ENCODE measurements at regions not wholly inside any gene's neighbourhood (a gene's known extent, or its start where the extent isn't known, plus 50 kb on each side); places are given as distances from the start of the nearest gene placed in this dataset.

DNA sequence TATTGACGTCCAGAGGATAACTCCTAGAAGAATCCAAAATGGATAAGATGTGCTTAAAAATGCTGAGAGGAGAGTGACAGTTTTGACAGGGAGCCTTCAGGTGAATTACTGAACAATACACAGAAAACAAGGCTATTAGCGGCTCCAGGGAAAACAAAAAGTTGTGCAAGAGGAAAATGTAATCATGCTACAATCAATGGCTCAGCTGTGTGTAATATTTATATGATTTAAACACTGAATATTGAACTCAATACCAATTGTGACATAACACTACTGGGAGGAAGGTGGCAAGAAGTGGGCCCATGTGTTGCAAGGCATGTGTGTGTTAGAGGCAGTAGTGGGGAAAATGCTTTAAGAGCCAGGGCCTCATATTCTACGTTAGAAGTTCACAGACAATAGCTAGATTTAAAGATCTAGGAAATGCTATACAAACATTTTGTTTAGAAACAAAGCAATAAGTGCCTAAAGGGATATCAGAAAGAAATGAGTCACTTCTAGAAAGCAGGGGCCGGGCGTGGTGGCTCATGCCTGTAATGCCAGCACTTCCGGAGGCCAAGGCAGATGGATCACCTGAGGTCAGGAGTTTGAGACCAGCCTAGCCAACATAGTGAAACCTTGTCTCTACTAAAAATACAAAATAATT lies 253.2 kb upstream of the IRX5 start:
- Mint-ChIP-seq H3K36me3 (no peaks in the 10 kb centered on the region), H3K4me3 (no peak overlapping the region), H3K27me3 (no peaks in the 10 kb centered on the region), H3K4me1 (ENCODE audit: low read depth in 2 of 2) (no peaks in the 10 kb centered on the region), H3K27ac (no peak overlapping the region), H3K9me3 (no peaks in the 10 kb centered on the region)
- ATAC-seq (no peak), DNase-seq (ENCODE audit: low spot score) (no peak)

DNA sequence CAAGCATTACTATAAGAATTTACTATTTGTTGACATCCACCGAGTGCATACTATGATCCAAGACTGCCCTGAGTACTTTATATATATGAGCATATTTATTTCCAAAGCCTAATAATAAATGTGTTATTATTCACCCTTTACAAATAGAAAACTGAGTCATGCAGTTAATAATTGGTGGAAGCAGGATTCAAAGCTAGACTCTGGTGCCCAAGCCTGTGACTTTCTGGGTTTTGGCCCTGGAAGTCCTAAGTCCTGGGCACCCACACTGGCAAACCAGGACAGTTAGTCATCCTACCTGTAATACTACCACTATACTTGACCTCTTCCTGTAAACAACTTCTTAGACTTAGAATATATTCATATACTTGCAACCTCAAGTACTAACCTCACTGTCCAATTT lies 257.4 kb upstream of the IRX5 start:
- ATAC-seq = no peak
- no peaks in the 10 kb centered on the region for H3K27me3 Mint-ChIP-seq
- no peak overlapping the region for H3K27ac Mint-ChIP-seq
- DNase-seq (ENCODE audit: low spot score) = no peak
- H3K36me3 Mint-ChIP-seq = no peaks in the 10 kb centered on the region
- no peaks in the 10 kb centered on the region for H3K4me1 Mint-ChIP-seq (ENCODE audit: low read depth in 2 of 2)
- H3K9me3 Mint-ChIP-seq = peaks cover 3% of the 10 kb centered on the region
- no peak overlapping the region for H3K4me3 Mint-ChIP-seq

GRCh38 chr16:54672500-54672899 lies 258.2 kb upstream of the IRX5 start:
- Mint-ChIP-seq H3K27me3 (no peaks in the 10 kb centered on the region), H3K9me3 (peaks cover 3% of the 10 kb centered on the region), H3K36me3 (no peaks in the 10 kb centered on the region), H3K4me1 (ENCODE audit: low read depth in 2 of 2) (no peaks in the 10 kb centered on the region), H3K4me3 (no peak overlapping the region), H3K27ac (no peak overlapping the region)
- no peak for ATAC-seq
- no peak for DNase-seq (ENCODE audit: low spot score)

GRCh38 chr16:54657709-54658102 lies 273.0 kb upstream of the IRX5 start:
- H3K4me1 Mint-ChIP-seq (ENCODE audit: low read depth in 2 of 2) = no peaks in the 10 kb centered on the region
- ATAC-seq (no peak), DNase-seq (ENCODE audit: low spot score) (no peak)
- no peak overlapping the region for H3K27ac Mint-ChIP-seq
- peaks cover under 1% of the 10 kb centered on the region for H3K9me3 Mint-ChIP-seq
- H3K27me3 Mint-ChIP-seq = peaks cover 22 to 41% of the 10 kb centered on the region in 2 donors
- H3K4me3 Mint-ChIP-seq = no peak overlapping the region
- H3K36me3 Mint-ChIP-seq = peaks cover 2% of the 10 kb centered on the region

- no peak for ATAC-seq
- peaks cover 22 to 41% of the 10 kb centered on the region in 2 donors for H3K27me3 Mint-ChIP-seq
- no peak overlapping the region for H3K27ac Mint-ChIP-seq
Observed at GRCh38 chr16:54657058-54657708, 273.5 kb upstream of the IRX5 start.

GRCh38 chr16:54655121-54655590 lies 275.5 kb upstream of the IRX5 start:
- H3K4me3 Mint-ChIP-seq = no peak overlapping the region

More at GRCh38 chr16:54657058-54657708, 273.5 kb upstream of the IRX5 start:
- H3K4me1 Mint-ChIP-seq (ENCODE audit: low read depth in 2 of 2) = no peaks in the 10 kb centered on the region
- no peak overlapping the region for H3K4me3 Mint-ChIP-seq
- no peaks in the 10 kb centered on the region for H3K36me3 Mint-ChIP-seq
- no peaks in the 10 kb centered on the region for H3K9me3 Mint-ChIP-seq
- DNase-seq (ENCODE audit: low spot score) = no peak

DNA sequence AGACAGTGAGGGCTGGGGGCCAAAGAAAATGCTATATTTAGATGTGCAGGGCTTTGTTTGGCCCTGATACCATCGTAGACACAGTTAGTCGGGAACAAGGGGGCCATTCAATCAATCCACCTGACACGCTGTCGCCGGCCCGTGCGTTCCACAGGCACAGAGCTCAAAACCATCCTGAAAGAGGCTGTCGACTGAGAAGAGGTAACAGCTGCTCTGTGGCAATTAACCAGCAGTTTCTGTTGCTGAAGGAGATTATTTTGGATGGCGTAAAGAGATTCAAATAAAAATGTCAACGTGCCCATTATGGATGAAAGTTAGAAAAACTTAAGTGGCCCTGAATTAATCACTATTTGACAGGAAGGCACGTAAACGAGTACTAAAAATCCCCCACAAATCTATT lies 276.2 kb upstream of the IRX5 start:
- H3K27ac Mint-ChIP-seq = no peak overlapping the region
- no peaks in the 10 kb centered on the region for H3K36me3 Mint-ChIP-seq
- no peak for ATAC-seq
- H3K4me1 Mint-ChIP-seq (ENCODE audit: low read depth in 2 of 2) = no peaks in the 10 kb centered on the region
- DNase-seq (ENCODE audit: low spot score) = no peak
- no peaks in the 10 kb centered on the region for H3K9me3 Mint-ChIP-seq
- H3K27me3 Mint-ChIP-seq = peaks cover 29 to 52% of the 10 kb centered on the region in 2 donors
- H3K4me3 Mint-ChIP-seq = no peak overlapping the region

More at GRCh38 chr16:54655121-54655590, 275.5 kb upstream of the IRX5 start:
- H3K27me3 Mint-ChIP-seq = peaks cover 28 to 48% of the 10 kb centered on the region in 2 donors
- no peak for DNase-seq (ENCODE audit: low spot score)
- no peaks in the 10 kb centered on the region for H3K9me3 Mint-ChIP-seq
- H3K36me3 Mint-ChIP-seq = no peaks in the 10 kb centered on the region
- H3K4me1 Mint-ChIP-seq (ENCODE audit: low read depth in 2 of 2) = no peaks in the 10 kb centered on the region
- ATAC-seq = no peak
- no peak overlapping the region for H3K27ac Mint-ChIP-seq

- Mint-ChIP-seq H3K27me3 (peaks cover 31 to 46% of the 10 kb centered on the region in 2 donors), H3K4me1 (ENCODE audit: low read depth in 2 of 2) (no peaks in the 10 kb centered on the region), H3K4me3 (no peak overlapping the region), H3K9me3 (no peaks in the 10 kb centered on the region), H3K27ac (no peak overlapping the region), H3K36me3 (no peaks in the 10 kb centered on the region)
- DNase-seq (ENCODE audit: low spot score) = no peak
- ATAC-seq = no peak
Observed at GRCh38 chr16:54652201-54652770, 278.4 kb upstream of the IRX5 start.

GRCh38 chr16:54651440-54652195 lies 279.0 kb upstream of the IRX5 start:
- Mint-ChIP-seq H3K27me3 (peaks cover 28 to 39% of the 10 kb centered on the region in 2 donors), H3K4me1 (ENCODE audit: low read depth in 2 of 2) (no peaks in the 10 kb centered on the region), H3K27ac (no peak overlapping the region), H3K36me3 (no peaks in the 10 kb centered on the region), H3K9me3 (no peaks in the 10 kb centered on the region), H3K4me3 (no peak overlapping the region)
- DNase-seq (ENCODE audit: low spot score) (no peak), ATAC-seq (no peak)

- ATAC-seq (no peak), DNase-seq (ENCODE audit: low spot score) (no peak)
- no peak overlapping the region for H3K27ac Mint-ChIP-seq
- no peak overlapping the region for H3K4me3 Mint-ChIP-seq
- no peaks in the 10 kb centered on the region for H3K9me3 Mint-ChIP-seq
- no peaks in the 10 kb centered on the region for H3K36me3 Mint-ChIP-seq
- no peaks in the 10 kb centered on the region for H3K4me1 Mint-ChIP-seq (ENCODE audit: low read depth in 2 of 2)
- peaks cover 23 to 29% of the 10 kb centered on the region in 2 donors for H3K27me3 Mint-ChIP-seq
Observed at GRCh38 chr16:54649876-54650275, 280.8 kb upstream of the IRX5 start.

DNA sequence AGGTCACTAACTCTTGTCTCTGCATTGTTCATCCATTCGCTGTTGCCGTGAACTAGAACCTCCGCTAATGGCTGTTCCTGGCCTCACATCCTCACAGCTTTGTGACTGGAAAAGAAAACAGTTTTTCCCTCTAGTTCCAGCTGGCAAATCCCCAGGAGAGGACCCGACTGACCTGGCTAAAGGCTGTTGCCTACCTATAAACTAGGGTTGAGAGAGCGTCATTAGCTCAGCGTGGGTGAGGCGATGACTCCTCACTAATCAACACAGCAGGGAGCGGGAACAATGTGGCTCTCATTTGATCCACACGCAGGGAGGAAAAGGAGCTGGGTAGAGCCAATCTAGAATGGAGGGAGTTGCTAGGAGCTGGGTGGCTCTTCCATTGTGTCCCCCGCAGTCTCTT lies 282.1 kb upstream of the IRX5 start:
- H3K27me3 Mint-ChIP-seq = peaks cover 15 to 19% of the 10 kb centered on the region in 2 donors
- DNase-seq (ENCODE audit: low spot score) = no peak
- no peak overlapping the region for H3K4me3 Mint-ChIP-seq
- H3K27ac Mint-ChIP-seq = no peak overlapping the region
- no peaks in the 10 kb centered on the region for H3K4me1 Mint-ChIP-seq (ENCODE audit: low read depth in 2 of 2)
- no peaks in the 10 kb centered on the region for H3K36me3 Mint-ChIP-seq
- no peaks in the 10 kb centered on the region for H3K9me3 Mint-ChIP-seq
- no peak for ATAC-seq

DNA sequence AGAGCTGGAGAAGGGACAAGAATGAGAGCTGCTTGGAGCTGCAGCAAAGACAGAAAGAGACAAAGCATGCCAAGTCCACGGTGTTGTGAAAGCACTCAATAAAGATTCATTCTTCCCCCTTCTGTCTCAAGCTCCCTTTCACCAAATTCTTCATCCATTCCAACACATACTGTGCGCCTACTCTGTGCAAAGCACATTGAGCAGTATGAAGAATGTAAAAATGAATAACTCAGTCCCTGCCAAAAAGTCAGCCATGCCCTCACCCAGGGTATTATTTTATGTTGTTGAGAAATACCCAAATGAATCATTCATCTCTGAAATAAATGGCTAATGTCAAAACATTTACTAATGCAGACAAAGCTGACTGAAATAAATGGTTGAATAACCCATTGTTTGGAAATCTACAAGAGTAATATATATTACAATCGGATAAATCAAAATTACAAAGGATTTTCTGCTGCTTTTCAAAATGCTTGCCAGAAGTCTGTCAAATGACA lies 282.9 kb upstream of the IRX5 start:
- Mint-ChIP-seq H3K36me3 (no peaks in the 10 kb centered on the region), H3K27ac (no peak overlapping the region), H3K9me3 (no peaks in the 10 kb centered on the region), H3K4me3 (no peak overlapping the region), H3K4me1 (ENCODE audit: low read depth in 2 of 2) (no peaks in the 10 kb centered on the region), H3K27me3 (peaks cover 14 to 21% of the 10 kb centered on the region in 2 donors)
- no peak for DNase-seq (ENCODE audit: low spot score)
- no peak for ATAC-seq

DNA sequence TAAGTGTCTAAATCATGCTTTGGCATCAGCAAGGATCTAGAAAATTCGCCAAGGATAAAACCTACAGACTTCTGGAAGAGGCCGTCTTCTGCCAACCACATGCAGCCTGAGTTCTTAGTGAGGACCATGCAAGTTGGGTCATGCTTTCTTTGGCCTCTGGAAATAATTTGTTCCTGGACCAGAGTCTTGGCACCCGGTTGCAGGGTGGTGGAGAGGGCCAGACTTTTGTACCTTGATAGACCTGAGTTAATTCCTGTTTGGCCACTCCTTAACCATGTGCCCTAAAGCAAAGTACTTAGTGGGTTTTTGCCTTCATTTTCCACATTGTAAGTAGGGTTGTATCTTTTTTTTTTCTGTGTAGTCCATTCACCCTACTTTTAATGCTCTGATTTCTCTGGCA lies 283.4 kb upstream of the IRX5 start:
- DNase-seq (ENCODE audit: low spot score) = no peak
- Mint-ChIP-seq H3K9me3 (no peaks in the 10 kb centered on the region), H3K4me1 (ENCODE audit: low read depth in 2 of 2) (no peaks in the 10 kb centered on the region), H3K4me3 (no peak overlapping the region), H3K27ac (no peak overlapping the region), H3K27me3 (peaks cover 16 to 27% of the 10 kb centered on the region in 2 donors), H3K36me3 (no peaks in the 10 kb centered on the region)
- no peak for ATAC-seq

DNA sequence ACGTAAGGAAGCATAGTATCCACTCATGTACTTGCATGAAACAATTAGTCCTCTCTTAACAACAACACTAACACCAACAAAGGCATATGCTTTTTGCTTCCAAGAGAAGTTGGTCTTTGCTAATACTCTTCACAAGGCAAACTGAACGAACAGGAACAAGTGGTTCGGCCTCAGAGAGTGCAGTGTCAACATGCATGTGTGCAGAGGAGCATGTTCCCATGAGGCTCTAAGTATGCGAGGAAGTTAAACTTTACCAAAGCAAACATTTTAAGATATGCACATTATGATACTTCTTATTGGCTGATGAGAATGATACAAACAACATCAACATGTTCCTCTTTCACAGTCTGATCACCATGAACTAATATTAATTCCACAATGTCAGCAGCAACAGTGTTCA lies 285.3 kb upstream of the IRX5 start:
- H3K4me1 Mint-ChIP-seq (ENCODE audit: low read depth in 2 of 2) = no peaks in the 10 kb centered on the region
- H3K36me3 Mint-ChIP-seq = no peaks in the 10 kb centered on the region
- peaks cover 10 to 24% of the 10 kb centered on the region in 2 donors for H3K27me3 Mint-ChIP-seq
- H3K4me3 Mint-ChIP-seq = no peak overlapping the region
- peaks cover 4% of the 10 kb centered on the region for H3K9me3 Mint-ChIP-seq
- H3K27ac Mint-ChIP-seq = no peak overlapping the region
- DNase-seq (ENCODE audit: low spot score) (no peak), ATAC-seq (no peak)

All from natural killer cell treated with Interleukin-12 subunit alpha and Interleukin-12 subunit beta and Interleukin-15 and Interleukin-18, amount 100 ng/mL, for 72 hours (primary cell).